Spinal cord (tissue), 9 donors: ENCODE measurements at regions not wholly inside any gene's neighbourhood (a gene's known extent, or its start where the extent isn't known, plus 50 kb on each side); places are given as distances from the start of the nearest gene placed in this dataset.

ENCODE experiments used
- DNase-seq, 6 donors: peaks; one replicate each; pipeline versions ENCODE4 v3.0.0 to v3.0.0-alpha.2; 2013 to 2015; ENCODE audit warnings: low spot score in 6 of 6, low read depth in 4 of 6
- H3K27ac ChIP-seq: one replicate; pipeline ENCODE4 v1.5.1; 2013; ENCODE audit warnings: low read depth, low read length, control low read depth
- H3K27me3 ChIP-seq: one replicate; pipeline ENCODE4 v1.6.1; 2013; ENCODE audit warnings: low read length; ENCODE audit not compliant: control insufficient read depth, insufficient read depth
- H3K36me3 ChIP-seq: one replicate; pipeline ENCODE4 v1.6.1; 2013; ENCODE audit warnings: low read length; ENCODE audit not compliant: control insufficient read depth, insufficient read depth
- H3K4me1 ChIP-seq: one replicate; pipeline ENCODE4 v1.6.1; 2013; ENCODE audit warnings: low read length; ENCODE audit not compliant: control insufficient read depth, insufficient read depth
- H3K4me3 ChIP-seq: one replicate; pipeline ENCODE4 v1.5.1; 2013; ENCODE audit warnings: low read depth, low read length, control low read depth
- H3K9me3 ChIP-seq: one replicate; pipeline ENCODE4 v1.6.1; 2013; ENCODE audit warnings: low read length; ENCODE audit not compliant: control insufficient read depth, insufficient read depth
- WGBS: methylation state at CpG from one replicate; pipeline ENCODE4 v1.1.5; 2013; ENCODE audit warnings: missing lambda C conversion rate; ENCODE audit not compliant: insufficient coverage; 5-methylcytosine and 5-hydroxymethylcytosine counted together
- donor health status: healthy.

DNA sequence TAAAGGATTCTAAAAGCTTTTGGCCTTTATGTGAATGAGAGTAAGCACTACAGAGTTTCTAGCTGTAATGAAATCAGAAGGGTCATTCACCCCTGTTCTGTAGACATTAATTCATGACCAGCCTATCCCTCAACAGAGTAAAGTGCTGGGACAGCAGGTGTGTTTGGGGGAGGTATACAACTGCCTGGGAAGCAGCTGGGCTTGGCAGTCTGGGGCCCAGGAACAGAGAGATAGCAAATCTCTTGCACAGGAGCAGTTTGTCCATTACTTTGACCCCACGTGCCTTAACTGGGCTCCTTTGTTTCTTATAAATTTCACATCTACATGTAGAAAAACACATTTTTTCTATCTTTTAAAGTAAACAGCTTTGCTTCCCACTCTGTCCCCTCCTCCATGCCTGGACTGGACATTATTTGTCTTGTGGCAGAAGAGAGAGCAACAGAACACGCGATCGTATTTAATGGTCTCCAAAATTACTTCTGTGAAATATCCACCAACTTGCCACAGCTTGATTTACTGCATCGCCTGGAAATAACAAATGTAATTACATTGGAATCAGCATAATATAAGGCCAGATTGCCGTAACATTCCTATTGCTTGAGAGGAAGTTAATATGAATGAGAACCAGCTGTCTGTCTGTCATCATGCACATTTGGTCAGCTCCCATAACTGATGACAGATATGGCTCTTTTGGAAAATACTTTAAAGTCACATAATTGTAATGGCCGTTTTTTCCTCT lies 263.8 kb downstream of the RBM43 start:
- Histone ChIP-seq H3K4me3 (no peak overlapping the region), H3K27ac (no peak overlapping the region), H3K4me1 (no peaks in the 10 kb centered on the region), H3K27me3 (no peaks in the 10 kb centered on the region), H3K36me3 (no peaks in the 10 kb centered on the region), H3K9me3 (no peaks in the 10 kb centered on the region)
- 70% methylated on average over 2 of the region's 7 CpGs for WGBS
- peak in 2 of 6 donors; percentile 31 to 53 for DNase-seq

DNA sequence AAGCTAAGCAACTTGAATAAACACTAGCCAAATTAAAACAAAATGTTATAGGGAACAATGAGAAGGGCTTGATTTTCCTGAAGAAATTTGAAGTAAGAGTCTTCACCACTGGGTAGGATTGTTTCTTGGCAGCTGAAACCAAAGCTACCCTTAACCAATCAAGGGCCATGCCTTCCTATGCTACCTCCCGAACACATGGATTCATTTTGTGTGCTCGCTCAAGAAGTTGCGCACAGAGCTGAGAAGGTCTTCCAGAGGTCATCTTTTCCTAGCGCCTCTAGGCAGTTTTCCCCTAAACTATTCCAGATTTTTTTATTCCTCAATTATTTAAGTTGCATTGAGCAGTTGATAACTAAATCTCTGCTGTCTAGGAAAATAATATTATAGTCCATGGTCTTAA lies 264.6 kb downstream of the RBM43 start:
- WGBS: 76% methylated on average over 2 of the region's 4 CpGs
- no peak for DNase-seq
- Histone ChIP-seq H3K9me3 (no peaks in the 10 kb centered on the region), H3K27ac (no peak overlapping the region), H3K4me1 (no peaks in the 10 kb centered on the region), H3K4me3 (no peak overlapping the region), H3K27me3 (no peaks in the 10 kb centered on the region), H3K36me3 (no peaks in the 10 kb centered on the region)

DNA sequence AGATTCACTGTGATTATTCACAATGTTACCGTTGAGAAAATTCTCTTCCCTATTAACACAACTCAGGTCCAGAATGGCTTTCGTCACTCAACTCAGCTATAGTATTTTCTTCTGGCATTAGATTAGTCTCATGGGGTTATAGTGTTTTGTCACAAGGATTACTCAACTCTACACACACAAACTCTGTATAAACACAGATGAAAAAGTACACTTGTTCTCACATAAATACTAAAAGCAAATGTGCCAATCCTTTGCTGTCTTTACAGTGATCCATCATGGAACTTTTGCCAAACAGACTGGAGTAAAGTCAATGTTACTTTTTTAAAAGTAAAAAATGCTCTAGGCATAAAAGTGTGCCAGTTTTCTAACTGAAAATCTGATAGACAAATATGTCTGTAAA lies 267.6 kb downstream of the RBM43 start:
- no peak overlapping the region for H3K4me3 ChIP-seq
- WGBS: no CpG with 5 or more reads among the region's 2 CpGs
- peaks cover 8% of the 10 kb centered on the region for H3K9me3 ChIP-seq
- H3K27ac ChIP-seq: no peak overlapping the region
- peak in 1 of 6 donors; percentile 70 for DNase-seq
- H3K27me3 ChIP-seq: no peaks in the 10 kb centered on the region
- H3K4me1 ChIP-seq: no peaks in the 10 kb centered on the region
- H3K36me3 ChIP-seq: no peaks in the 10 kb centered on the region

DNA sequence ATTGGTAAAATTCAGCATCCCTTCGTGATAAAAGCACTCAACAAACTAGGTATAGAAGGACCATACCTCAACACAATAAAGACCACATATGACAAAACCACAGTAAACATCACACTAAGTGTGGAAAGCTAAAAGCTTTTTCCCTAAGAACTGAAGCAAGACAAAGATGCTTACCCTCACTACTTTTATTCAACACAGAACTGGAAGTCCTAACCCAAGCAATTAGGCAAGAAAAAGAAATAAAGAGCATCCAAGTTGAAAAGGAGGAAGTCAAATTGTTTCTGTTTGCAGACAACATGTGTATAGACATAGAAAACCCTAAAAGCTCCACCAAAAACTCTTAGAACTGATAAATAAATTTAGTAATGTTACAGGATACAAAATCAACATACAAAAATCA lies 271.7 kb downstream of the RBM43 start:
- no CpG with 5 or more reads among the region's 1 CpG for WGBS
- no peak for DNase-seq
- no peak overlapping the region for H3K4me3 ChIP-seq
- H3K36me3 ChIP-seq: no peaks in the 10 kb centered on the region
- H3K9me3 ChIP-seq: peaks cover 16% of the 10 kb centered on the region
- H3K4me1 ChIP-seq: no peaks in the 10 kb centered on the region
- H3K27me3 ChIP-seq: no peaks in the 10 kb centered on the region
- H3K27ac ChIP-seq: no peak overlapping the region

DNA sequence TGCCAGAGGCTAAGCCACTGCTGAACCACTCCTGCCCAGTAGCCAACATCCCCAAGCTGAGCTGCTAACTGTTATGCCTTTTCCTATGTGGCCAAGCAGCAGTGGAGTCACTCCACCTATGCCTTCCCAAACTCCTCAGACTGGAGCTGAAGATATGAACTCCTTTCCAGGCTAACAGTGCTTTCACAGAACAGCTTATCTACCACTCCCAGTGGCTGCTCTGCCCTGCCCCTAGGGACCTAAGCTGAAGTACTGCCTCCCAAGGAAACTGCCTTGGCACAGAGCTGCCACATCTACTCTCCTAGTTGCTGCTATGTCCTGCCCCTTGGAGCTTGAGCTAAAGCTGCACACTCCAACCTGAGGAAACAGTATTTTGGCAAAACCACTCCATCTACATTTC lies 275.9 kb downstream of the RBM43 start:
- no peaks in the 10 kb centered on the region for H3K27me3 ChIP-seq
- H3K4me3 ChIP-seq: no peak overlapping the region
- H3K36me3 ChIP-seq: no peaks in the 10 kb centered on the region
- no peak overlapping the region for H3K27ac ChIP-seq
- no peak for DNase-seq
- no peaks in the 10 kb centered on the region for H3K4me1 ChIP-seq
- H3K9me3 ChIP-seq: peaks cover 15% of the 10 kb centered on the region

DNA sequence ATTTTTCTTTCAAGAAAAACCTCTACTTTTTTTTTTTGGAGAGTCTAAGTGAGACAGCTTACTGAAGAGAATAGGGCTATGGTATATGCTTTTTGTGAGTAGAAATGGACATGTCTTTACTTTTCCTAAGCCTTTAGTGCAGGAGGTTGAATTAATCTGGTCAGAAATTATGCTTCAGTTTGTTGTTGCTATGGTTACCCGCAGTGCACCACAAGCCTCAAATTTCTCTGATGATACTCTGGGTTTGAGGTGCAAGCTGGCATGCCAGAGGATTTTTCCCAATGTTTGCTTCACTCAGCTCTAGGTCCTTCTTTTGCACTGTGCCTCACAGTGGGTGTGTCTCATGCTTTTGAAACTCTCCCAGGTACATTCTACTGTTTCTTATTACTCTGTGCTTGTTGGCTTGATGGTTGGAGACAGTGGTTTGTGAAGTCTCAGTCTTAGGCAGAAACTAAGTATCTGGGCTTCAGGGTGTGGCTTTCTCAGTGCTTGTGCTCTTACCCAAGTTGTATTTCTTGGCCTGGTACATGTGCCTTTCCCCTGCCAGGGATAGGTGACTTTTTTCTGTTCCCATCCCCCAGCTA lies 278.3 kb downstream of the RBM43 start:
- H3K4me3 ChIP-seq: no peak overlapping the region

DNA sequence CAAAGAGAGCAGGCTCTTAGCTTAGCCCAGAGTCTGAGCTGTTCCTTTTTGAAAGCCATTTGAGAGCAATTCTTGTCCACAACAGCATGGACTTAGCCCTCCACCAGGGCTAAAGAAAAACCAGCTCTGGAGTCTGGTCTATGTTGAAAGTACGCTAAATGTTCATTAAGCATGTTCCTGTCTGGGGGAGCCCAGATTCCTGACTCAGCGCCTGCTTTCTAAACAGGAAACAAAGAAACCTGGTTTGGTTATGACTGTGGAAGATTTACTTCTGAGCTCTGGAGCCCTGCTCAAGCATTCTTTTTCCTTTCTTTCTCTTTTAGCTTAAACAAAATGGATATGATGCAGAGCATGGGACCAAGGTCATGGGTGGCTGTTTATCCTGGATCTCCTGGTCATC lies 279.8 kb downstream of the RBM43 start:
- Histone ChIP-seq H3K4me3 (no peak overlapping the region), H3K27ac (no peak overlapping the region), H3K36me3 (no peaks in the 10 kb centered on the region), H3K4me1 (no peaks in the 10 kb centered on the region), H3K9me3 (no peaks in the 10 kb centered on the region), H3K27me3 (no peaks in the 10 kb centered on the region)
- WGBS: 80% methylated on average over 1 of the region's 2 CpGs
- DNase-seq: no peak

More for the DNA sequence above, 278.3 kb downstream of the RBM43 start:
- peaks cover 7% of the 10 kb centered on the region for H3K9me3 ChIP-seq
- H3K27ac ChIP-seq: no peak overlapping the region
- peak in 2 of 6 donors; percentile 28 to 70 for DNase-seq
- WGBS: no CpG with 5 or more reads among the region's 1 CpG
- H3K27me3 ChIP-seq: no peaks in the 10 kb centered on the region
- no peaks in the 10 kb centered on the region for H3K36me3 ChIP-seq
- H3K4me1 ChIP-seq: no peaks in the 10 kb centered on the region

DNA sequence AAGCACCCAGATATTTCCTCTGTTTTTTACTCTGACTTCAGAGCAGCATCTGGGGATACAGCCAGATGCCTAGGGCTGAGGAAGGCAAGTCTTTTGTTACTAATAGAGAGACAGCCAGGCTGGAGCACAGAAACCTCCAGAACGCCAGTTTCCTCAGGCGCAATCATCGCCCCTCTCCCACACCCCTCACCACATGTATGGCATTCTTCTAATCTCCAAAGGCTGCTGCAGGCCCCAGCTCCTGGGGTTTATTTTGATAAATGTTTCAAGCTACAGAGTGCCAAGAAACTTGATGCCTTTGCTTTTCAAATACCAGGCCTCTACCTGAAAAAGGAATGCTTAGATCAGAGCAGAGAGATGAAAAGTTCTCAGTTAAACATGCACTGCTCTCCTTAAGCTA lies 283.6 kb downstream of the RBM43 start:
- Histone ChIP-seq H3K9me3 (no peaks in the 10 kb centered on the region), H3K4me3 (no peak overlapping the region), H3K4me1 (no peaks in the 10 kb centered on the region), H3K27ac (no peak overlapping the region), H3K27me3 (no peaks in the 10 kb centered on the region), H3K36me3 (no peaks in the 10 kb centered on the region)
- WGBS: no CpG with 5 or more reads among the region's 3 CpGs
- peak in 1 of 6 donors; percentile 20 for DNase-seq

DNA sequence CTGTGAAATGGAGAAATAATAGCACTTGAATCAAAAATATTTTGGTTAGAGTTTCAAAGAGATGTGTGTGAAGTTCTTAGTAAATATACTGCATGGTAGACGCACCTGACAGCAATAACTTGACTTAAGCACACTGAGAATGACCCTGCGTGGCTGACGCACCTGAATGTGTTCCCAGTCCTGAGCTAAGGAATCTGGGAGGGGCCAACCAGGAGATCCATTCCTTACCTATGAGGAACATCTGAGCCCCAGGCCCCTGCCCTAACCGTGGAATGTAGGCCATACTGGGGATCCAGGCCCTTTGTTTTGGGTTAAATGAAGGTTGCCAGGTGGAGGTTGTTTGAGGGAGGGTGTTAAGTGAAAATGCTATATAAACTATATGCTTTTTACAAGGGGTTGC lies 284.4 kb downstream of the RBM43 start:
- no peaks in the 10 kb centered on the region for H3K27me3 ChIP-seq
- H3K27ac ChIP-seq: no peak overlapping the region
- no peaks in the 10 kb centered on the region for H3K36me3 ChIP-seq
- no peaks in the 10 kb centered on the region for H3K9me3 ChIP-seq
- H3K4me3 ChIP-seq: no peak overlapping the region
- no peak for DNase-seq
- H3K4me1 ChIP-seq: no peaks in the 10 kb centered on the region
- WGBS: 96% methylated on average over 3 of the region's 4 CpGs

DNA sequence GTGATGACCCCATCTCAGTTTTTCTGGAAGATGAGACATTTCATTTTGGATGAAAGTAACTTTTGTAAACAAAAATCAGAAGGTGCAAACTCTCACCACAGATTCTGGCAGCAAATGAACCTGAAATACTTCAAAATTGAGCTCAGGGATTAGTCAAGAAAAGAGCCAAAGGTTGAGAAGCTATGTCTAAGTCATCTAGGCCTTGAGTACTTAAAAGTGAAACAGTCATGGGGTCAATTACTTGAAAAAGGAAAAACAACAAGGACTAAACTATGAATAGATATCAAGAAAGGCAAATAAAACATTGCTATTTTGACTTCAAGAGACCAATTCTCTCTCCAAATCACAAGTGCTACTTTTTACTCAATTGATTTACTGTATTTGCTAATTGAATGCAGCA lies 285.1 kb downstream of the RBM43 start:
- no peaks in the 10 kb centered on the region for H3K27me3 ChIP-seq
- no peak overlapping the region for H3K4me3 ChIP-seq
- no peaks in the 10 kb centered on the region for H3K36me3 ChIP-seq
- no peaks in the 10 kb centered on the region for H3K4me1 ChIP-seq
- no peak for DNase-seq
- H3K9me3 ChIP-seq: no peaks in the 10 kb centered on the region
- H3K27ac ChIP-seq: no peak overlapping the region
